HG02623 (cell line): ENCODE measurements at regions not wholly inside any gene's neighbourhood (a gene's known extent, or its start where the extent isn't known, plus 50 kb on each side); places are given as distances from the start of the nearest gene placed in this dataset.

Experiments
- ATAC-seq: cut with Tn5 transposase; IDR thresholded peaks from one replicate; pipeline ENCODE4 v1.9.1; 2021; ENCODE audit warnings: moderate library complexity; ENCODE audit not compliant: unreplicated experiment

GRCh38 chr10:128723631-128724205, 597.5 kb upstream of the MKI67 start:
- ATAC-seq = no peak

- ATAC-seq = no peak
These were observed 599.3 kb upstream of the MKI67 start for GRCh38 chr10:128725531-128725930.

- ATAC-seq = no peak
These were observed 600.9 kb upstream of the MKI67 start for GRCh38 chr10:128727114-128727513.

GRCh38 chr10:128729910-128730420, 603.7 kb upstream of the MKI67 start:
- ATAC-seq = no peak

DNA sequence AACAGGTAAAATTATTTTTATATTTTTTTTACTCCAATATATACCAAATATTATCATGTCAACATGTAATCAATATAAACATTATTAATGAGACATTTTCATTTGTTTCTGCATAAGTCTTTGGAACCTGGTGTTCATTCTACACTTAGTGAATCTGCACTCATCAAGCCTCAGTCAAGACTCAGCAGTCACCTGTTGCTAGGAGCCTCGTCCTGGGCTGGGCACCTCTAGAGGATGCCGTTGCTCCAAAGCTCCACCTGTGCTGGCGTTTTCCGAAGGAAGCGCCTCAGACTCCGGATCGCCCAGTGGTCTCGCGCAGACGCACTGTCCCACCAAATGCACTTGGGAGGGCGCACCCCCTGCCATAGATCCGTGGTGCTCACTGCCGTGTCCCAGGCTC, 604.7 kb upstream of the MKI67 start:
- no peak for ATAC-seq

- no peak for ATAC-seq
These were observed 607.9 kb upstream of the MKI67 start for GRCh38 chr10:128734161-128734560.

GRCh38 chr10:128734734-128735133, 608.5 kb upstream of the MKI67 start:
- no peak for ATAC-seq

DNA sequence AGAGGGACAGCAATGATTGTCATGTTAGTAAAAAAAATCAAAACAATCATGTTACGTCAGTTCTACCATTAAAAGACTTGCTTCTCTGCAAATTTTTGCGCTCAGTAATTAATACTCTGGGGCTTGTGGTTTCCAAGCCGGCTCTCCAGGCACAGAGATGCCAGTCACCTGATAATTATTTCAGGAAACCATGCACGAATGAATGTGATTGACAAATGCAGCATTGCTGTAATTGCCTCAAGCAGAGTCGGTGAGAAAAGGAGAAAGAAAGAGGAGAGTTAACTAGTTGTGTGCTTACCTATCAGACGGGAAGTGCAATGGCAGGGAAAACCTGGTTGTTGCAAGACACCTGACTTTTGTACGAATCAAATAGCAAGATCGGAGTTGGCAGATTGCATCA, 609.8 kb upstream of the MKI67 start:
- ATAC-seq = no peak

DNA sequence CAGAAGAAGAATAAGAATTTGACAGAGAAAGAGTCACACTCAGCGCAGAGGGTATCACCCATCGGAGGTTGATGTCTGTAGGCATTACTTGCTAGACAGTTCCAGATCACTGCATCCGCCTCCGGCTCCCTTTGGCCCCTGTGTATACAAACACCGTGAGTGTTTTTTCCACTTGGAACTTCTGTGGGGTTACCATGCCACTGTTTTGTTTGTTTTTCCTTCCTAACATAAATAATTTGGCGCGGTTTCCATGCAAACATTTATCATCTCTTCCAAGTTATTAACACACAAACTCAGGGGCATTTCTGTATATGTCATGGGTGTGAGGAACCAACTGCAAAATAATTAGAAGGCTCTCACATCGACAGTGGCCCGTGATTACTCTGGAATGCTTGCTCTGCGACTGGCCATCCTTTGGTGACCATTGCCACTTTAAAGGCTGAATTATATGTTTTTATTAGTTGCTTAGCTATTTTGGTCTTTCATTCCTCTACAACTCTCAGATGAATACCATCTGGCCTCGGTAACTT, 612.2 kb upstream of the MKI67 start:
- no peak for ATAC-seq

DNA sequence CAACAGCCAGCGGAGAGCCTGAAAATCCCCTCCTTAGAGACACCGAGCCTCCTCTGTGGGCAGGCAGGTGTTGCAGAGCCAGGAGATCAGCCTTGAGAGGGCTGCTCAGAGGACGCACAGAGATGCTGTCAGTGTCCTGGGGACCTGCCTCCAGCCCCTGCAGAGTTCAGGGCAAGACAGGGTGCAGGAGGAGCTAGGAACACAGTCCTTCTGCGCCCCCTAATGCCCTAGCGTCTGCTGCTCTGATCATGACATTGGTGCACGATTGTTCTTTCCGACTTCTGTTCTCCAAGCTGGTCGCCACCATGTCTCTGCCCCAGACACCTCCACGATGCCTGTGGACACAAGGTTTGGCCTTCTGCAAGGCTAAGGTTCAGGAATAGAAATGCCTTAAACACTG, 613.7 kb upstream of the MKI67 start:
- no peak for ATAC-seq

GRCh38 chr10:128741180-128741579, 615.0 kb upstream of the MKI67 start:
- ATAC-seq = no peak

DNA sequence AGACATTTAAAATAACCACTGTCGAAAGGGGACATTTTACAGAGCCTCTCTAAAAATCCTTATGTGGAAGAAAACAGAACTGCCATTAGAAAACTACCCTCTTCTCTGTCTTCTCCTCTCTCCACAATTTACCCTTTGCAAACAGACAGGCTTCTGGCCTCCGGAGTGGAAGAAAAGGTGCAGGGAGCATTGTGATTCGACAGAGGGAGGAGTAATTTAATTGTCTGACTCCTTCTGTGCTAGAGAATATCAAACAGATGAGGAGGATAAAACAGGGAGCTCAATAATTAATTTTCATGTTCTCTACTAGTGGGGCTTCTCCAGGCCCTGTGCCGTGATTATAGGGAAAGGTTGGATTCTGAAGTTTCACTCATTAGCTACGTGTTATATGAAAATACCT, 615.5 kb upstream of the MKI67 start:
- no peak for ATAC-seq

DNA sequence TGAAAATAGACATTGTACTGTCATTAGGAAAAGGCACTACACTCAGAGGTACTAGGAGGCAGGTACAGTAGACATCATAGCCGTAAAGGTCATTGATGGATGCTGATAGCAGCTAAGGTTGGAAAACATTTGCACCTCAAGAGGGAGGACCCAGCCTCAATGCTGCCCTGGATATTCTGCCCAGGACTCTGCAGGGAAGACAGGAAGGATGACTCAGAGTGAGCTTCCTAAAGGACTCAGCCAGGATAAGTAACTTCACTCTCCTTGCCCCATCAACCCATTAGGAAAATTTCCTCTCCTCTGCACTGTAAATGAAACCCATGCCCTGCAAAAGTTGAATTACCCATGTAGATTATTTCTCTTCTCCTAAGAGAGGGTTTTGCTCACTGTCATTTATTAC, 617.9 kb upstream of the MKI67 start:
- ATAC-seq = no peak

DNA sequence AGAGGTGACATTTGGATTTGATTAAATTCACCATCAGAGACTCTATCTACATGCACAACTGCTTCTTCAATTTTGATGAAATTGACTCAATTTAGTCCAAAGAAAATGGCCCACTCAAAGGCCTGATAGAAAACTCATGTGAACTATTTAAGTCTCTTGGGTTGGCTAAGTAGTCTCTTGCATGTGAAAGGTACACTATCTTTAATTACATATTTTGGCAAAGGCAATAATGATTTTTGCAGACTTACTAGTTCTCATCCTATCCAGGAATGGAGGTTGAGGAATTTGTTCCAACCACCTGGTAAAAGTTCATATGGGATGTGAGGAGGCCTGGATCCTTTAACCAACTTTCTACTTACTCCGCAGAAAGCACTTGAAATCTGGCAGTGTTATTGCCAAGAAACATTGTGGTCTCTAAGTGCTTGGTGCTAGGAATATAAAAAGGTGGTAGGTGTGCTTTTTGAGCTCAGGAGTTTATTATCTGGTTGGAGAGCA, 618.6 kb upstream of the MKI67 start:
- no peak for ATAC-seq

DNA sequence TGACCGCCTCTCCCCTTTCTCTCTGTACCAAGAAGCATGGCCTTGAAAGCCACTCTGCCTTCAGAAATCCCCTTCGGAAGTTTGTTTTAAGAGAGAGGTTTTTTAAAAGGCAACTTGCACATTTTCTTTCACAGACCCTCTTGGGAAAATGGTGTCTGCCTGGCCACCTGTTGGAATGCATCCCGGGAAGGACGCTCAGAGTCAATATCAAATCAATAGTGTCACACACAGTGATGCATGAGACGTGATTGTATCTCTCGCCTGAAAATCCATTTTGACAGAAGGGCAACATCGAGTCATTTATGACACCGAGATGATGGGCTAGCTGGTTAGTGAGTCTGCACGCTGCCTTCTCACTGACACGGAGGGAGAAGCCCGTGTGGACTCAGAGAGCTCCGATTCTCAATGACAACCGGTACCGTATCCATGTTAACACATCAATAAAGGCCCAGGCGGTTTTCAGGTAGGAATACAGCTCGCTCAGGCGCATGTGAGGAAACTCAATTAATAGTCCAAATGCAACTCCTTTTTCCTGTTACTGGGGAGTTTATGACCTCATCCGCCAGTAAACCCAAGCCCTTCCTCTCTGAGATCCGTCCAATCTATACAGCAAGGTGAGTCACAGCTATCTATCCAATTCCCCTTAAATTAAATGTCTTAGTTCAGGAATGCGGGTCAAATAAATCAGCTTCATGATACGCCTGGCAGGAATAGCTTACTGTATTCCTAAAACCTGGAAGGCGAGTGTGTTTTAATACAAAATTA, 621.5 kb upstream of the MKI67 start:
- no peak for ATAC-seq

- no peak for ATAC-seq
These were observed 625.1 kb upstream of the MKI67 start for GRCh38 chr10:128751284-128751683.

DNA sequence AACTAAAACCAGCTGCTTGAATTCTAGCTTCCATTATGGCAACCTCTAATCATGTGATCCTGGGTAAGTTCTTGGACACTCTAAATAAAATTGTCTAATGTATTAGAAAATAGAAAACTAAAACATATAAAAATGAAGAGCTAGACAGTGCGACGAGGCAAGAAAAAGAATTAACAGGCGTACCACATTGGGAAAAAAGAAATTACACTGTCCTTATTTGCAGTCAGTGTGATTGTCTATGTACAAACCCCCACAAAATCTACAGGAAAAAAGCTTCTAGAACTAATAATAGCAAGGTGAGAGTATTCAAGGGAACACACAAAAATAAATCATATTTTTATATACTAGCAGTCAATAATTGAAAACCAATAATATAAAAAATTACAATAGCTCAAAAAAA, 625.6 kb upstream of the MKI67 start:
- ATAC-seq = no peak

GRCh38 chr10:128759174-128759573, 633.0 kb upstream of the MKI67 start:
- no peak for ATAC-seq

GRCh38 chr10:128763588-128763987, 637.4 kb upstream of the MKI67 start:
- no peak for ATAC-seq

DNA sequence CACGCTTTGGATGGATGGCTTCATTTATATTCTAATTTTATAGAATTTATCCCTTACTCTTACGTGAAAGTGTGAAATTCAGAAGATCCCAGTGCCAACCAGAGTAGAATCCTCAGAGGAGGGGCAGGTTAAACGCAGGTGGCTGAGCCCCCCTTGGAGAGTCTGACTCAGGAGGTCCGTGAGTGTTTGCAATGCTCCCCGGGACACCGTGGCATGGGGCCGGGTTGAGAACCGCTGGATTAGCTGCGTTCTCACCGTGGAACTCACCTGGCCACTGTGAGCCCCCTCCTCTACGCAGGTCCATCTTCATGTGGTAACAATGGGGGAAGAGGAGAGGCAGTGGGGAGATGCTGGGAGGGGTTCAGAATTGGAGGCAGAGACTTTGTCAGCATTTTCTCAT, 638.0 kb upstream of the MKI67 start:
- ATAC-seq = no peak

DNA sequence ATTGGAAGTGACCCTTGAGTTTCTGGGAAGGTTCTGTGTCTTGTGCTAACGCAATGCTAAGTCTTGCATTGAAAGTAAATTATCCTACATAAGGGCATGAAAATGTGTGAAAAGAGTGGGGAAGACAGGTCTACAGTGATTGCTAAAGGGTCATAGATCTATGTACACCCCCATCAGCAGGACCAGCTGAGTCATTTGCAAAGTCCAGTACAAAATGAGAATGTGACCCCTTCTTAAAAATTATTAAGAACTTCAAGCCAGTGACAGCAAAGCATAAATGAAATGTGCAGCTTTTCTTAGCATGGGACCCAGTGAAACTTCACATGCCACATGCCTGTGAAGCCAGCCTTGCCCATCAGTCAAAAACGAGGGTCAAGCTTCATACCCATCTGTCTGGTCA, 640.7 kb upstream of the MKI67 start:
- ATAC-seq = no peak

- no peak for ATAC-seq
These were observed 648.8 kb upstream of the MKI67 start for GRCh38 chr10:128774979-128775378.
